ENCODE measurements at regions not wholly inside any gene's neighbourhood (a gene's known extent, or its start where the extent isn't known, plus 50 kb on each side); places are given as distances from the start of the nearest gene placed in this dataset.

GRCh38 chr5:44652674-44653073 is 156.1 kb upstream of the MRPS30 start (continued):
- TF ChIP-seq, protein P1, sequence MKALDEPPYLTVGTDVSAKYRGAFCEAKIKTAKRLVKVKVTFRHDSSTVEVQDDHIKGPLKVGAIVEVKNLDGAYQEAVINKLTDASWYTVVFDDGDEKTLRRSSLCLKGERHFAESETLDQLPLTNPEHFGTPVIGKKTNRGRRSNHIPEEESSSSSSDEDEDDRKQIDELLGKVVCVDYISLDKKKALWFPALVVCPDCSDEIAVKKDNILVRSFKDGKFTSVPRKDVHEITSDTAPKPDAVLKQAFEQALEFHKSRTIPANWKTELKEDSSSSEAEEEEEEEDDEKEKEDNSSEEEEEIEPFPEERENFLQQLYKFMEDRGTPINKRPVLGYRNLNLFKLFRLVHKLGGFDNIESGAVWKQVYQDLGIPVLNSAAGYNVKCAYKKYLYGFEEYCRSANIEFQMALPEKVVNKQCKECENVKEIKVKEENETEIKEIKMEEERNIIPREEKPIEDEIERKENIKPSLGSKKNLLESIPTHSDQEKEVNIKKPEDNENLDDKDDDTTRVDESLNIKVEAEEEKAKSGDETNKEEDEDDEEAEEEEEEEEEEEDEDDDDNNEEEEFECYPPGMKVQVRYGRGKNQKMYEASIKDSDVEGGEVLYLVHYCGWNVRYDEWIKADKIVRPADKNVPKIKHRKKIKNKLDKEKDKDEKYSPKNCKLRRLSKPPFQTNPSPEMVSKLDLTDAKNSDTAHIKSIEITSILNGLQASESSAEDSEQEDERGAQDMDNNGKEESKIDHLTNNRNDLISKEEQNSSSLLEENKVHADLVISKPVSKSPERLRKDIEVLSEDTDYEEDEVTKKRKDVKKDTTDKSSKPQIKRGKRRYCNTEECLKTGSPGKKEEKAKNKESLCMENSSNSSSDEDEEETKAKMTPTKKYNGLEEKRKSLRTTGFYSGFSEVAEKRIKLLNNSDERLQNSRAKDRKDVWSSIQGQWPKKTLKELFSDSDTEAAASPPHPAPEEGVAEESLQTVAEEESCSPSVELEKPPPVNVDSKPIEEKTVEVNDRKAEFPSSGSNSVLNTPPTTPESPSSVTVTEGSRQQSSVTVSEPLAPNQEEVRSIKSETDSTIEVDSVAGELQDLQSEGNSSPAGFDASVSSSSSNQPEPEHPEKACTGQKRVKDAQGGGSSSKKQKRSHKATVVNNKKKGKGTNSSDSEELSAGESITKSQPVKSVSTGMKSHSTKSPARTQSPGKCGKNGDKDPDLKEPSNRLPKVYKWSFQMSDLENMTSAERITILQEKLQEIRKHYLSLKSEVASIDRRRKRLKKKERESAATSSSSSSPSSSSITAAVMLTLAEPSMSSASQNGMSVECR (CRISPR knock-in tag; IDR thresholded peaks at IDR 0.05; ENCODE audit: borderline replicate concordance): no peak
- TF ChIP-seq NFATC4 (CRISPR knock-in tag; IDR thresholded peaks at IDR 0.05) (no peak), ELF4 (CRISPR knock-in tag; IDR thresholded peaks at IDR 0.05; ENCODE audit: low read depth) (no peak), NR3C1 (CRISPR knock-in tag; conservative IDR thresholded peaks at IDR 0.05; ENCODE audit: low read depth) (no peak), ZNF423 (CRISPR knock-in tag; IDR thresholded peaks at IDR 0.05) (no peak), JAZF1 (CRISPR knock-in tag; IDR thresholded peaks at IDR 0.05) (no peak)

- Mint-ChIP-seq H3K27me3 (ENCODE audit: low read depth) (no peaks in the 10 kb centered on the region), H3K4me3 (no peak overlapping the region), H3K36me3 (no peaks in the 10 kb centered on the region), H3K27ac (no peak overlapping the region), H3K4me1 (no peaks in the 10 kb centered on the region), H3K9me3 (no peaks in the 10 kb centered on the region)
- ATAC-seq: no peak
- ChIA-PET CTCF (no interaction called here), POLR2A (interaction anchor here (0.7 kb wide), 1 partner anchor 24 kb away, joined by 3 read pairs; no protein-coding TSS in a partner anchor)
- no peak for DNase-seq (ENCODE audit: low spot score)
- no peak for TF ChIP-seq NFATC4 (CRISPR knock-in tag; IDR thresholded peaks at IDR 0.05)
- TF ChIP-seq, protein P2, sequence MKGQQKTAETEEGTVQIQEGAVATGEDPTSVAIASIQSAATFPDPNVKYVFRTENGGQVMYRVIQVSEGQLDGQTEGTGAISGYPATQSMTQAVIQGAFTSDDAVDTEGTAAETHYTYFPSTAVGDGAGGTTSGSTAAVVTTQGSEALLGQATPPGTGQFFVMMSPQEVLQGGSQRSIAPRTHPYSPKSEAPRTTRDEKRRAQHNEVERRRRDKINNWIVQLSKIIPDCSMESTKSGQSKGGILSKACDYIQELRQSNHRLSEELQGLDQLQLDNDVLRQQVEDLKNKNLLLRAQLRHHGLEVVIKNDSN (CRISPR knock-in tag; IDR thresholded peaks at IDR 0.05): no peak
- TF ChIP-seq SOX15 (CRISPR knock-in tag; IDR thresholded peaks at IDR 0.05): no peak
- TF ChIP-seq RELA (CRISPR knock-in tag; IDR thresholded peaks at IDR 0.05; ENCODE audit: borderline replicate concordance): no peak
Observed at GRCh38 chr5:44646016-44646415, 162.7 kb upstream of the MRPS30 start.

- ChIA-PET CTCF (no interaction called here), POLR2A (no interaction called here)
- Mint-ChIP-seq H3K4me1 (no peaks in the 10 kb centered on the region), H3K36me3 (no peaks in the 10 kb centered on the region), H3K27ac (no peak overlapping the region), H3K9me3 (no peaks in the 10 kb centered on the region), H3K27me3 (ENCODE audit: low read depth) (no peaks in the 10 kb centered on the region), H3K4me3 (no peak overlapping the region)
- DNase-seq (ENCODE audit: low spot score): no peak
- ATAC-seq: no peak
- TF ChIP-seq, protein P3, sequence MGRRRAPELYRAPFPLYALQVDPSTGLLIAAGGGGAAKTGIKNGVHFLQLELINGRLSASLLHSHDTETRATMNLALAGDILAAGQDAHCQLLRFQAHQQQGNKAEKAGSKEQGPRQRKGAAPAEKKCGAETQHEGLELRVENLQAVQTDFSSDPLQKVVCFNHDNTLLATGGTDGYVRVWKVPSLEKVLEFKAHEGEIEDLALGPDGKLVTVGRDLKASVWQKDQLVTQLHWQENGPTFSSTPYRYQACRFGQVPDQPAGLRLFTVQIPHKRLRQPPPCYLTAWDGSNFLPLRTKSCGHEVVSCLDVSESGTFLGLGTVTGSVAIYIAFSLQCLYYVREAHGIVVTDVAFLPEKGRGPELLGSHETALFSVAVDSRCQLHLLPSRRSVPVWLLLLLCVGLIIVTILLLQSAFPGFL (CRISPR knock-in tag; IDR thresholded peaks at IDR 0.05; ENCODE audit: borderline replicate concordance): no peak
- no peak for TF ChIP-seq NFE2L1 (CRISPR knock-in tag; IDR thresholded peaks at IDR 0.05)
- no peak for TF ChIP-seq SP1 (CRISPR knock-in tag; conservative IDR thresholded peaks at IDR 0.05)
- TF ChIP-seq ETV6 (CRISPR knock-in tag; IDR thresholded peaks at IDR 0.05): no peak
- TF ChIP-seq ZNF232 (CRISPR knock-in tag; IDR thresholded peaks at IDR 0.05): no peak
- TF ChIP-seq E2F1 (CRISPR knock-in tag; IDR thresholded peaks at IDR 0.05): no peak
- TF ChIP-seq TEAD1 (CRISPR knock-in tag; IDR thresholded peaks at IDR 0.05): no peak
- TF ChIP-seq SMAD4 (CRISPR knock-in tag; IDR thresholded peaks at IDR 0.05): no peak
- no peak for TF ChIP-seq NR3C1 (CRISPR knock-in tag; conservative IDR thresholded peaks at IDR 0.05; ENCODE audit: low read depth)
- TF ChIP-seq OVOL2 (CRISPR knock-in tag; IDR thresholded peaks at IDR 0.05; ENCODE audit: borderline replicate concordance): no peak
- TF ChIP-seq MLX (CRISPR knock-in tag; IDR thresholded peaks at IDR 0.05): no peak
- no peak for TF ChIP-seq NR2C2 (CRISPR knock-in tag; IDR thresholded peaks at IDR 0.05)
- TF ChIP-seq CREB1 (CRISPR knock-in tag; IDR thresholded peaks at IDR 0.05): no peak
- TF ChIP-seq JUN (CRISPR knock-in tag; IDR thresholded peaks at IDR 0.05): no peak
Observed at GRCh38 chr5:44645502-44645901, 163.2 kb upstream of the MRPS30 start.
